HCT116 (cell line): ENCODE measurements at regions not wholly inside any gene's neighbourhood (a gene's known extent, or its start where the extent isn't known, plus 50 kb on each side); places are given as distances from the start of the nearest gene placed in this dataset.

Source experiments
- ATAC-seq: fragments of 200-7000 bp; cut with Tn5 transposase; 2 replicates; pipeline ENCODE4 v1.9.1; 2020; ENCODE audit warnings: mild to moderate bottlenecking, moderate library complexity
- BruUV-seq: library from RNA; stranded (reverse); fragments of 400-500 nt; replicated peaks from 2 replicates; lab custom pipeline; 2021; lab: Mats Ljungman, UMichigan
- CTCF ChIA-PET: fragments of 300-600 bp; sonication (Branson Sonifier 250); formaldehyde crosslinking; loops from one replicate; lab custom pipeline; 2021; ENCODE audit warnings: antibody characterized with exemption; lab: Charles Lee
- POLR2A ChIA-PET: fragments of 300-600, 350-600 bp; sonication (Branson Sonifier 250); formaldehyde crosslinking; loops from one replicate; lab custom pipeline; 2021; ENCODE audit warnings: antibody characterized with exemption; lab: Charles Lee
- RAD21 ChIA-PET, 2 experiments: fragments of 300-600 bp; sonication (Branson Sonifier 250); formaldehyde crosslinking; loops; one replicate each; lab custom pipeline; 2023; ENCODE audit warnings: low total read pairs in 2 of 2; ENCODE audit not compliant: uncharacterized antibody in 2 of 2, unreplicated experiment in 2 of 2, low non-redundant PET in 1 of 2; lab: Charles Lee
- DNase-seq: peaks from one replicate; pipeline ENCODE4 v3.0.0-alpha.2; 2010; ENCODE audit warnings: low read depth, low spot score
- H2AFZ ChIP-seq: fragments of 200-600 bp; shearing (Covaris generic), sonication (generic); 2 replicates; pipeline ENCODE4 v1.6.1; 2017; ENCODE audit warnings: low read depth, mixed run types, mixed read lengths, antibody characterized with exemption, low read length; ENCODE audit not compliant: poor library complexity, severe bottlenecking
- H3K27ac ChIP-seq: 2 replicates; pipeline ENCODE4 v1.5.1; 2012; ENCODE audit warnings: low read depth, low read length
- H3K27me3 ChIP-seq: fragments of 200-600 bp; sonication (generic); 2 replicates; pipeline ENCODE4 v1.6.1; 2016; ENCODE audit warnings: mixed run types, low read length, mixed read lengths; ENCODE audit not compliant: insufficient read depth
- H3K36me3 ChIP-seq, 2 experiments: fragments of 200-500 bp in 1 of 2; fragments of 200-600 bp in 1 of 2; sonication (Bioruptor generic) in 1 of 2; sonication (generic) in 1 of 2; 2 replicates each; pipeline versions ENCODE4 v1.5.1 to v1.6.1; 2014 to 2016; ENCODE audit warnings: low read length in 2 of 2, inconsistent platforms in 1 of 2, mixed read lengths in 1 of 2, mixed run types in 1 of 2; ENCODE audit not compliant: insufficient read depth in 2 of 2, control insufficient read depth in 1 of 2
- H3K4me1 ChIP-seq, 2 experiments: fragments of 200-600 bp in 1 of 2; sonication (generic) in 1 of 2; 2 replicates each; pipeline versions ENCODE4 v1.5.1 to v1.6.1; 2012 to 2017; ENCODE audit warnings: low read length in 2 of 2, inconsistent platforms in 1 of 2, mild to moderate bottlenecking in 1 of 2, mixed read lengths in 1 of 2, mixed run types in 1 of 2, moderate library complexity in 1 of 2; ENCODE audit not compliant: insufficient read depth in 2 of 2, control insufficient read depth in 1 of 2
- H3K4me2 ChIP-seq: fragments of 200-600 bp; sonication (generic); 2 replicates; pipeline ENCODE4 v1.6.1; 2017; ENCODE audit warnings: mixed run types, low read length, mixed read lengths
- H3K4me3 ChIP-seq, 2 experiments: fragments of 200-600 bp in 1 of 2; sonication (generic) in 1 of 2; replicated peaks in 1 of 2; 2 replicates each; pipeline ENCODE4 v1.5.1; 2011 to 2016; ENCODE audit warnings: low read length in 2 of 2, control low read depth in 1 of 2, low read depth in 1 of 2, mild to moderate bottlenecking in 1 of 2, mixed read lengths in 1 of 2, mixed run types in 1 of 2
- H3K79me2 ChIP-seq: fragments of 200-600 bp; sonication (generic); 2 replicates; pipeline ENCODE4 v1.6.1; 2017; ENCODE audit warnings: mild to moderate bottlenecking, mixed run types, low read length, moderate library complexity, mixed read lengths; ENCODE audit not compliant: insufficient read depth
- H3K9ac ChIP-seq: fragments of 200-600 bp; sonication (generic); 2 replicates; pipeline ENCODE4 v1.6.1; 2016; ENCODE audit warnings: low read length, mixed read lengths
- H3K9me2 ChIP-seq: fragments of 200-600 bp; sonication (generic), shearing (Covaris generic); 2 replicates; pipeline ENCODE4 v1.6.1; 2017; ENCODE audit warnings: mixed run types, mild to moderate bottlenecking, moderate library complexity; ENCODE audit not compliant: insufficient read depth
- H3K9me3 ChIP-seq, 2 experiments: fragments of 200-500 bp in 1 of 2; fragments of 200-600 bp in 1 of 2; sonication (Bioruptor generic) in 1 of 2; sonication (generic) in 1 of 2; 2 replicates each; pipeline ENCODE4 v1.6.1; 2014 to 2017; ENCODE audit warnings: low read length in 2 of 2, mixed read lengths in 2 of 2, inconsistent platforms in 1 of 2, low read depth in 1 of 2, mild to moderate bottlenecking in 1 of 2, mixed run types in 1 of 2, moderate library complexity in 1 of 2; ENCODE audit not compliant: control insufficient read depth in 1 of 2, insufficient read depth in 1 of 2
- H4K20me1 ChIP-seq: fragments of 200-600 bp; sonication (generic), shearing (Covaris generic); 2 replicates; pipeline ENCODE4 v1.6.1; 2017; ENCODE audit warnings: mixed run types, mild to moderate bottlenecking, moderate library complexity; ENCODE audit not compliant: insufficient read depth
- CBX3 ChIP-seq: IDR thresholded peaks from 2 replicates; pipeline ENCODE4 v1.6.1; 2012; ENCODE audit warnings: low read depth
- CEBPB ChIP-seq: IDR thresholded peaks from 2 replicates; pipeline ENCODE4 v1.6.1; 2012; ENCODE audit warnings: low read depth
- ELF1 ChIP-seq: IDR thresholded peaks from 2 replicates; pipeline ENCODE4 v1.6.1; 2012; ENCODE audit warnings: low read depth, borderline replicate concordance
- EZH2 ChIP-seq: fragments of 200-600 bp; sonication (generic); IDR thresholded peaks from 2 replicates; pipeline ENCODE4 v1.6.1; 2017; ENCODE audit warnings: antibody characterized with exemption, mixed run types
- FOSL1 ChIP-seq: IDR thresholded peaks from 2 replicates; pipeline ENCODE4 v1.6.1; 2012; ENCODE audit warnings: low read depth
- JUND ChIP-seq: IDR thresholded peaks from 2 replicates; pipeline ENCODE4 v1.6.1; 2012
- POLR2A ChIP-seq: IDR thresholded peaks from 2 replicates; pipeline ENCODE4 v1.7.0; 2011; ENCODE audit warnings: borderline replicate concordance; ENCODE audit not compliant: insufficient read depth, insufficient read length; ENCODE audit errors: extremely low read depth
- SP1 ChIP-seq: IDR thresholded peaks from 2 replicates; pipeline ENCODE4 v1.6.1; 2012; ENCODE audit warnings: low read depth
- SRF ChIP-seq: IDR thresholded peaks from 2 replicates; pipeline ENCODE4 v1.6.1; 2012; ENCODE audit warnings: low read depth
- TCF7L2 ChIP-seq: IDR thresholded peaks from 2 replicates; pipeline ENCODE4 v1.7.0; 2011; ENCODE audit warnings: borderline replicate concordance, inconsistent platforms; ENCODE audit not compliant: insufficient read depth, insufficient read length; ENCODE audit errors: extremely low read depth
- YY1 ChIP-seq: IDR thresholded peaks from 2 replicates; pipeline ENCODE4 v1.6.1; 2011; ENCODE audit warnings: low read length, low read depth, moderate library complexity, mild to moderate bottlenecking; ENCODE audit not compliant: insufficient replicate concordance; ENCODE audit errors: extremely low read depth
- ZFX ChIP-seq: fragments of 450-650 bp; IDR thresholded peaks from 2 replicates; pipeline ENCODE4 v1.6.1; 2017
- intact Hi-C: fragments of 100-400 bp; cut with micrococcal nuclease; formaldehyde crosslinking; loops from 2 replicates; pipeline ENCODE4 v1.10.0; 2022
- TF ChIP-seq, protein P1 (sequence below): IDR thresholded peaks from 2 replicates; pipeline ENCODE4 v1.6.1; 2011; ENCODE audit warnings: mild to moderate bottlenecking, low read length, moderate library complexity; ENCODE audit not compliant: insufficient replicate concordance; ENCODE audit errors: extremely low read depth
- TF ChIP-seq, protein P2 (sequence below): IDR thresholded peaks from 2 replicates; pipeline ENCODE4 v1.6.1; 2012; ENCODE audit warnings: low read depth
- TF ChIP-seq, protein P3 (sequence below): IDR thresholded peaks from 2 replicates; pipeline ENCODE4 v1.6.1; 2012
- TF ChIP-seq, protein P4 (sequence below): IDR thresholded peaks from 2 replicates; pipeline ENCODE4 v1.6.1; 2012

DNA sequence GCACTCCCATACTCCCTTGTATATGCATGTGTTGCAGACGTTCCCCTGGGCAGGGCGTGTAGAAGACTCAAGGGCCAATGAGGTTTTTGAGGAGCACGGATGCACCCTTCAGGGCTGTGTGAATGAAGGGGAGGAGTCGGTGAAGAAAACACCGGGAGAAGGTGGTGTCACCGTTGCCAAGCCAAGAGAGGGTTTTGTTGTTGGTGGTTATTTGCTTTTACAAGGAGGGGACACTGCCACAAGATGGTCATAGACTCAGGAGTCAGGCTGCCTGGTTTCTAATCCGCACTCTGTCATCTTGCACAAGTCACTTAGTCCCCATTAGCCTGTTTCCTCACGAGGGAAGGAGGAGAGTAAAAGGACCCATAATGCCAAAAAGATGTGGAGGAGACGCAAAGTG is 124.0 kb downstream of the PXDC1 start:
- CTCF ChIA-PET = no interaction called here
- no peaks in the 10 kb centered on the region for H3K9me3 ChIP-seq
- H3K27ac ChIP-seq = no peak overlapping the region
- TF ChIP-seq, protein P1, sequence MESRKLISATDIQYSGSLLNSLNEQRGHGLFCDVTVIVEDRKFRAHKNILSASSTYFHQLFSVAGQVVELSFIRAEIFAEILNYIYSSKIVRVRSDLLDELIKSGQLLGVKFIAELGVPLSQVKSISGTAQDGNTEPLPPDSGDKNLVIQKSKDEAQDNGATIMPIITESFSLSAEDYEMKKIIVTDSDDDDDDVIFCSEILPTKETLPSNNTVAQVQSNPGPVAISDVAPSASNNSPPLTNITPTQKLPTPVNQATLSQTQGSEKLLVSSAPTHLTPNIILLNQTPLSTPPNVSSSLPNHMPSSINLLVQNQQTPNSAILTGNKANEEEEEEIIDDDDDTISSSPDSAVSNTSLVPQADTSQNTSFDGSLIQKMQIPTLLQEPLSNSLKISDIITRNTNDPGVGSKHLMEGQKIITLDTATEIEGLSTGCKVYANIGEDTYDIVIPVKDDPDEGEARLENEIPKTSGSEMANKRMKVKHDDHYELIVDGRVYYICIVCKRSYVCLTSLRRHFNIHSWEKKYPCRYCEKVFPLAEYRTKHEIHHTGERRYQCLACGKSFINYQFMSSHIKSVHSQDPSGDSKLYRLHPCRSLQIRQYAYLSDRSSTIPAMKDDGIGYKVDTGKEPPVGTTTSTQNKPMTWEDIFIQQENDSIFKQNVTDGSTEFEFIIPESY = no peak
- TF ChIP-seq, protein P2, sequence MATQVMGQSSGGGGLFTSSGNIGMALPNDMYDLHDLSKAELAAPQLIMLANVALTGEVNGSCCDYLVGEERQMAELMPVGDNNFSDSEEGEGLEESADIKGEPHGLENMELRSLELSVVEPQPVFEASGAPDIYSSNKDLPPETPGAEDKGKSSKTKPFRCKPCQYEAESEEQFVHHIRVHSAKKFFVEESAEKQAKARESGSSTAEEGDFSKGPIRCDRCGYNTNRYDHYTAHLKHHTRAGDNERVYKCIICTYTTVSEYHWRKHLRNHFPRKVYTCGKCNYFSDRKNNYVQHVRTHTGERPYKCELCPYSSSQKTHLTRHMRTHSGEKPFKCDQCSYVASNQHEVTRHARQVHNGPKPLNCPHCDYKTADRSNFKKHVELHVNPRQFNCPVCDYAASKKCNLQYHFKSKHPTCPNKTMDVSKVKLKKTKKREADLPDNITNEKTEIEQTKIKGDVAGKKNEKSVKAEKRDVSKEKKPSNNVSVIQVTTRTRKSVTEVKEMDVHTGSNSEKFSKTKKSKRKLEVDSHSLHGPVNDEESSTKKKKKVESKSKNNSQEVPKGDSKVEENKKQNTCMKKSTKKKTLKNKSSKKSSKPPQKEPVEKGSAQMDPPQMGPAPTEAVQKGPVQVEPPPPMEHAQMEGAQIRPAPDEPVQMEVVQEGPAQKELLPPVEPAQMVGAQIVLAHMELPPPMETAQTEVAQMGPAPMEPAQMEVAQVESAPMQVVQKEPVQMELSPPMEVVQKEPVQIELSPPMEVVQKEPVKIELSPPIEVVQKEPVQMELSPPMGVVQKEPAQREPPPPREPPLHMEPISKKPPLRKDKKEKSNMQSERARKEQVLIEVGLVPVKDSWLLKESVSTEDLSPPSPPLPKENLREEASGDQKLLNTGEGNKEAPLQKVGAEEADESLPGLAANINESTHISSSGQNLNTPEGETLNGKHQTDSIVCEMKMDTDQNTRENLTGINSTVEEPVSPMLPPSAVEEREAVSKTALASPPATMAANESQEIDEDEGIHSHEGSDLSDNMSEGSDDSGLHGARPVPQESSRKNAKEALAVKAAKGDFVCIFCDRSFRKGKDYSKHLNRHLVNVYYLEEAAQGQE = no peak
- TF ChIP-seq POLR2A = no peak
- TF ChIP-seq YY1 = no peak
- TF ChIP-seq EZH2 = no peak
- TF ChIP-seq FOSL1 = no peak
- no peak for TF ChIP-seq SP1
- no peak for TF ChIP-seq JUND
- TF ChIP-seq, protein P3, sequence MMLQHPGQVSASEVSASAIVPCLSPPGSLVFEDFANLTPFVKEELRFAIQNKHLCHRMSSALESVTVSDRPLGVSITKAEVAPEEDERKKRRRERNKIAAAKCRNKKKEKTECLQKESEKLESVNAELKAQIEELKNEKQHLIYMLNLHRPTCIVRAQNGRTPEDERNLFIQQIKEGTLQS = no peak
- TF ChIP-seq, protein P4, sequence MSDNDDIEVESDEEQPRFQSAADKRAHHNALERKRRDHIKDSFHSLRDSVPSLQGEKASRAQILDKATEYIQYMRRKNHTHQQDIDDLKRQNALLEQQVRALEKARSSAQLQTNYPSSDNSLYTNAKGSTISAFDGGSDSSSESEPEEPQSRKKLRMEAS = no peak
- TF ChIP-seq SRF = no peak
- no peak for TF ChIP-seq CBX3
- TF ChIP-seq ZFX = no peak
- no peak for TF ChIP-seq CEBPB
- no peak for TF ChIP-seq ELF1
- TF ChIP-seq TCF7L2 = no peak
- DNase-seq = no peak
- no peaks in the 10 kb centered on the region for H4K20me1 ChIP-seq
- POLR2A ChIA-PET = no interaction called here
- no peaks in the 10 kb centered on the region; the same call in 1 of the 2 replicates for H3K27me3 ChIP-seq
- no peak overlapping the region for H3K4me3 ChIP-seq
- no peaks in the 10 kb centered on the region for H3K79me2 ChIP-seq
- no TSS peak for BruUV-seq
- H3K9ac ChIP-seq = no peak overlapping the region
- no peaks in the 10 kb centered on the region; a peak in 1 of 4 replicates for H3K36me3 ChIP-seq
- intact Hi-C loops = no loop called here
- no peak overlapping the region for H3K4me2 ChIP-seq
- no peak overlapping the region for H2AFZ ChIP-seq
- no peaks in the 10 kb centered on the region for H3K4me1 ChIP-seq
- no peaks in the 10 kb centered on the region for H3K9me2 ChIP-seq
- RAD21 ChIA-PET = no interaction called here
- ATAC-seq = no peak
